MCF 10A (cell line): ENCODE measurements at regions not wholly inside any gene's neighbourhood (a gene's known extent, or its start where the extent isn't known, plus 50 kb on each side); places are given as distances from the start of the nearest gene placed in this dataset.

Experiments
- BruUV-seq: library from RNA; stranded (reverse); fragments of 400-500 nt; replicated peaks from 2 replicates; lab custom pipeline; 2021; lab: Mats Ljungman, UMichigan
- CTCF ChIA-PET: fragments of 300-600 bp; sonication (Branson Sonifier 250); formaldehyde crosslinking; extraction: SDS; loops from one replicate; lab custom pipeline; 2021; ENCODE audit warnings: antibody characterized with exemption, inconsistent platforms; lab: Yijun Ruan, JAX
- POLR2A ChIA-PET: fragments of 300-600, 350-650 bp; sonication (Branson Sonifier 250); formaldehyde crosslinking; extraction: SDS; loops from one replicate; lab custom pipeline; 2020; ENCODE audit warnings: antibody characterized with exemption, inconsistent platforms; lab: Yijun Ruan, JAX
- DNase-seq: peaks from one replicate; pipeline ENCODE4 v3.0.0-alpha.2; 2018; ENCODE audit not compliant: unreplicated experiment
- H3K27ac Mint-ChIP-seq: one replicate; pipeline ENCODE4 v1.8.0; 2022; ENCODE audit warnings: mild to moderate bottlenecking, low read depth, mixed read lengths; ENCODE audit not compliant: unreplicated experiment
- H3K27me3 Mint-ChIP-seq: one replicate; pipeline ENCODE4 v1.8.0; 2022; ENCODE audit warnings: mixed read lengths; ENCODE audit not compliant: insufficient read depth, unreplicated experiment
- H3K36me3 Mint-ChIP-seq: one replicate; pipeline ENCODE4 v1.8.0; 2022; ENCODE audit warnings: mild to moderate bottlenecking, moderate library complexity, mixed read lengths; ENCODE audit not compliant: insufficient read depth, unreplicated experiment
- H3K4me1 Mint-ChIP-seq: one replicate; pipeline ENCODE4 v1.8.0; 2022; ENCODE audit warnings: mixed read lengths; ENCODE audit not compliant: insufficient read depth, unreplicated experiment
- H3K4me3 Mint-ChIP-seq: one replicate; pipeline ENCODE4 v1.8.0; 2022; ENCODE audit warnings: mild to moderate bottlenecking, moderate library complexity, mixed read lengths; ENCODE audit not compliant: unreplicated experiment
- H3K9me3 Mint-ChIP-seq: one replicate; pipeline ENCODE4 v1.8.0; 2022; ENCODE audit warnings: mixed read lengths; ENCODE audit not compliant: unreplicated experiment
- CTCF ChIP-seq: fragments of 200-600 bp; IDR thresholded peaks from one replicate; pipeline ENCODE4 v1.8.0; 2022; ENCODE audit warnings: antibody characterized with exemption, mild to moderate bottlenecking; ENCODE audit not compliant: unreplicated experiment
- intact Hi-C: fragments of 100-400 bp; cut with micrococcal nuclease; formaldehyde crosslinking; loops from 2 replicates; pipeline ENCODE4 v1.14.1; 2022

DNA sequence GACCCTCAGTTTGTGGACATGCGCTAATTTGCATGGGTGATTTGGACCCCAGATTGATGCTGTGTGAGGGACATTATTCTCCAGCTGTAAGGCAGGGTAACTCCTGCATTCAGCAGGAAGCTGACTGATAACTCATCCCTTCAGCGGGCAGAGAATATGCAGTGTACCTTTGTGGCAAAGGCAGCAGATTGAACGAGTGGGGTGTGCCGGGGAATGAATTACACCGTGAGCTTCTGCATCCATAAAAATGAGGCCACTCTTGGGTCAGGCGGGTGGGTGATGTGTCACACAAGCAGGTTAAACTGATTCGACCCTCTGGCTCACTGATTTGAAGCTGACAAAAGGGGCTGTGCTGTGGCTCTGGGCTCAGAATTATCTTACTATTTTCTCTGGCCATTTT, 128.9 kb upstream of the PMFBP1 start:
- no peak for TF ChIP-seq CTCF
- CTCF ChIA-PET = interaction anchor here (0.6 kb wide), 2 partner anchors 10 to 67 kb away, joined by 3 read pairs; no protein-coding TSS in a partner anchor
- Mint-ChIP-seq H3K9me3 (peaks cover 4% of the 10 kb centered on the region), H3K27me3 (no peaks in the 10 kb centered on the region), H3K4me3 (no peak overlapping the region), H3K36me3 (no peaks in the 10 kb centered on the region), H3K27ac (no peak overlapping the region), H3K4me1 (no peaks in the 10 kb centered on the region)
- DNase-seq = no peak
- BruUV-seq = no TSS peak
- POLR2A ChIA-PET = interaction anchor here (1.4 kb wide), 1 partner anchor 9 kb away, joined by 5 read pairs; no protein-coding TSS in a partner anchor
- intact Hi-C loops = no loop called here

DNA sequence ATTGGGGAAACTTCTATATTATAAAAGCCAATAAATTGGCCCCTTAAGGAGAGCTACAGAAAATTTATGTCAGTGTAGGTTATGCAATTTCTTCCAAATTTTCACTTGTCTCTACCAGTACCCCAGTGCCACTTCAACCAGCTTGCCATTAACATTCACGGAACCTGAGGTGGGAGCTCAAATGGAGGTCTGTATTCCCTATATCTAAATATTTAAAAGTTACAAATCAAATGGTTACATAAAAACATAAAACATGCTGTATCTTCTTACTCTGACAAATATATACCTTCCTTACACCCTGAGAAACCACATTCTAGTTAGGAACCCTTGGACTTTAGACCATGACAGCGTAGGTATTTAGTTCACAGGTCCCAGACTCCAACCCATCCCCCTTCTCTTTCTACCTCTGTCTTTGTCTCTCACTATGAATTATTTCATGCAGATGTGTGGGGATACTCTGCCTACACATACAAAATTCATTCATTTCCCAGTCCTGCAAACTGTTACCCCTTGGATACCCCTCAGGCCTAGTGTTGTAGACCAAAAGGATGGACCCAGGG, 127.8 kb upstream of the PMFBP1 start:
- TF ChIP-seq CTCF = no peak
- ChIA-PET CTCF (interaction anchor here (0.6 kb wide), 1 partner anchor 50 kb away, joined by 3 read pairs; no protein-coding TSS in a partner anchor), POLR2A (no interaction called here)
- Mint-ChIP-seq H3K4me1 (no peaks in the 10 kb centered on the region), H3K27ac (no peak overlapping the region), H3K27me3 (no peaks in the 10 kb centered on the region), H3K4me3 (no peak overlapping the region), H3K36me3 (no peaks in the 10 kb centered on the region), H3K9me3 (peaks cover 8% of the 10 kb centered on the region)
- intact Hi-C loops = no loop called here
- DNase-seq = no peak
- no TSS peak for BruUV-seq

GRCh38 chr16:72298961-72299360, 127.0 kb upstream of the PMFBP1 start:
- no peaks in the 10 kb centered on the region for H3K36me3 Mint-ChIP-seq
- peaks cover 14% of the 10 kb centered on the region for H3K9me3 Mint-ChIP-seq
- BruUV-seq = no TSS peak
- intact Hi-C loops = no loop called here
- no peak overlapping the region for H3K4me3 Mint-ChIP-seq
- POLR2A ChIA-PET = no interaction called here
- no peak overlapping the region for H3K27ac Mint-ChIP-seq
- CTCF ChIA-PET = no interaction called here
- no peaks in the 10 kb centered on the region for H3K4me1 Mint-ChIP-seq
- H3K27me3 Mint-ChIP-seq = no peaks in the 10 kb centered on the region
- no peak for TF ChIP-seq CTCF
- DNase-seq = no peak

DNA sequence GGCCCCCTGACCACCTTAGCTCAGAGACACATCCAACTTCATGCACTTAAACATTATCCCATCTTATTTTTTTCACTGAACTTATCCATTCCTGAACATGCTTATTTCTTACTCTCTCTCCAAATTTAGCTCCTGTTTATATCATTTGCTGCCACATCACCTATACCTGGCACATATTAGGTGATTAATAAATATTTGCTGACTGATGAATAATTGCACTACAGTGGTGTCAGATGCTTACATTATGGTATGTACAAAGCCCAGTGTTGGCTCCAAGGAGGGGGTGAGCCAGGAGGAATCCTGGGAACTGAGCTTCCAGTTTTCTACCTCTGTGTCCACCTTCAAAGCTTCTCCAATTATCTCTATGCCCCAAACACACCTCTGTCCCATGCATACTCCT, 124.0 kb upstream of the PMFBP1 start:
- no peak for DNase-seq
- ChIA-PET CTCF (interaction anchor here (0.6 to 1.3 kb wide), 4 partner anchors 105 to 196 kb away, joined by 3 to 4 read pairs (median 3); no protein-coding TSS in a partner anchor), POLR2A (interaction anchor here (0.6 to 0.7 kb wide), 2 partner anchors 24 to 50 kb away, joined by 3 read pairs; no protein-coding TSS in a partner anchor)
- Mint-ChIP-seq H3K27me3 (no peaks in the 10 kb centered on the region), H3K36me3 (peaks cover 2% of the 10 kb centered on the region), H3K27ac (peak overlapping the region; percentile 83), H3K4me3 (no peak overlapping the region), H3K4me1 (peaks cover 15% of the 10 kb centered on the region), H3K9me3 (peaks cover 14% of the 10 kb centered on the region)
- intact Hi-C loops = no loop called here
- no peak for TF ChIP-seq CTCF
- no TSS peak for BruUV-seq
